IPS-11a (cell line): ENCODE measurements at regions not wholly inside any gene's neighbourhood (a gene's known extent, or its start where the extent isn't known, plus 50 kb on each side); places are given as distances from the start of the nearest gene placed in this dataset.
"Not testable (repeated sequence)": the region's sequence is repeated elsewhere in the genome, so short reads cannot be mapped to it uniquely, and the experiment has no call there.

Experiments
- H3K4me3 ChIP-seq: one replicate; pipeline ENCODE4 v1.5.1; 2013; ENCODE audit warnings: low read depth, low read length, control low read depth

- H3K4me3 ChIP-seq: no peak overlapping the region
Observed at GRCh38 chr4:111020961-111021360, 398.1 kb upstream of the PITX2 start.

GRCh38 chr4:111022758-111023157, 399.9 kb upstream of the PITX2 start:
- no peak overlapping the region for H3K4me3 ChIP-seq

GRCh38 chr4:111027526-111027925, 404.6 kb upstream of the PITX2 start:
- H3K4me3 ChIP-seq: no peak overlapping the region

- no peak overlapping the region for H3K4me3 ChIP-seq
Observed at GRCh38 chr4:111028795-111029194, 405.9 kb upstream of the PITX2 start.

- no peak overlapping the region for H3K4me3 ChIP-seq
Observed at GRCh38 chr4:111031001-111031579, 408.2 kb upstream of the PITX2 start.

GRCh38 chr4:111031596-111031995, 408.7 kb upstream of the PITX2 start:
- H3K4me3 ChIP-seq: no peak overlapping the region

GRCh38 chr4:111037591-111038360, 414.9 kb upstream of the PITX2 start:
- H3K4me3 ChIP-seq: no peak overlapping the region

- no peak overlapping the region for H3K4me3 ChIP-seq
Observed at GRCh38 chr4:111040904-111041303, 418.0 kb upstream of the PITX2 start.

GRCh38 chr4:111043286-111043685, 420.4 kb upstream of the PITX2 start:
- H3K4me3 ChIP-seq: no peak overlapping the region

- H3K4me3 ChIP-seq: no peak overlapping the region
Observed at GRCh38 chr4:111045992-111046391, 423.1 kb upstream of the PITX2 start.

GRCh38 chr4:111046811-111047210, 423.9 kb upstream of the PITX2 start:
- H3K4me3 ChIP-seq: no peak overlapping the region

GRCh38 chr4:111048316-111048715, 425.4 kb upstream of the PITX2 start:
- no peak overlapping the region for H3K4me3 ChIP-seq

GRCh38 chr4:111064342-111064993, 441.6 kb upstream of the PITX2 start:
- no peak overlapping the region for H3K4me3 ChIP-seq

- no peak overlapping the region for H3K4me3 ChIP-seq
Observed at GRCh38 chr4:111066001-111066400, 443.1 kb upstream of the PITX2 start.

GRCh38 chr4:111066447-111066846, 443.6 kb upstream of the PITX2 start:
- H3K4me3 ChIP-seq: no peak overlapping the region

- H3K4me3 ChIP-seq: no peak overlapping the region
Observed at GRCh38 chr4:111066887-111067286, 444.0 kb upstream of the PITX2 start.

GRCh38 chr4:111068883-111069282, 446.0 kb upstream of the PITX2 start:
- H3K4me3 ChIP-seq: no peak overlapping the region

- no peak overlapping the region for H3K4me3 ChIP-seq
Observed at GRCh38 chr4:111070390-111070789, 447.5 kb upstream of the PITX2 start.

- H3K4me3 ChIP-seq: no peak overlapping the region
Observed at GRCh38 chr4:111074523-111075114, 451.7 kb upstream of the PITX2 start.

- H3K4me3 ChIP-seq: not testable (repeated sequence)
Observed at GRCh38 chr4:111076299-111076698, 453.4 kb upstream of the PITX2 start.

- no peak overlapping the region for H3K4me3 ChIP-seq
Observed at GRCh38 chr4:111108153-111108552, 485.3 kb upstream of the PITX2 start.

GRCh38 chr4:111113591-111113990, 490.7 kb upstream of the PITX2 start:
- H3K4me3 ChIP-seq: no peak overlapping the region
